ENCODE measurements at regions not wholly inside any gene's neighbourhood (a gene's known extent, or its start where the extent isn't known, plus 50 kb on each side); places are given as distances from the start of the nearest gene placed in this dataset.
"Not testable (repeated sequence)": the region's sequence is repeated elsewhere in the genome, so short reads cannot be mapped to it uniquely, and the experiment has no call there.

- Mint-ChIP-seq H3K27ac (ENCODE audit: unreplicated experiment) (no peak overlapping the region), H3K27me3 (ENCODE audit: unreplicated experiment) (no peaks in the 10 kb centered on the region), H3K9me3 (ENCODE audit: unreplicated experiment) (peaks cover 3% of the 10 kb centered on the region), H3K36me3 (ENCODE audit: unreplicated experiment) (peaks cover 5% of the 10 kb centered on the region), H3K4me3 (ENCODE audit: unreplicated experiment) (no peak overlapping the region), H3K4me1 (ENCODE audit: low read depth, unreplicated experiment) (no peaks in the 10 kb centered on the region)
- TF ChIP-seq CTCF (IDR thresholded peaks at IDR 0.05; ENCODE audit: partially characterized antibody, unreplicated experiment): no peak
- DNase-seq: no peak
Measured at GRCh38 chr1:224820341-224820740, 109.1 kb upstream of the DNAH14 start.

- not testable (repeated sequence) for H3K36me3 Mint-ChIP-seq (ENCODE audit: unreplicated experiment); H3K4me1 Mint-ChIP-seq (ENCODE audit: low read depth, unreplicated experiment); H3K27ac Mint-ChIP-seq (ENCODE audit: unreplicated experiment); DNase-seq; H3K4me3 Mint-ChIP-seq (ENCODE audit: unreplicated experiment); H3K27me3 Mint-ChIP-seq (ENCODE audit: unreplicated experiment); H3K9me3 Mint-ChIP-seq (ENCODE audit: unreplicated experiment)
Measured at GRCh38 chr1:224821751-224822150, 107.7 kb upstream of the DNAH14 start.

GRCh38 chr1:224825525-224826000 lies 103.9 kb upstream of the DNAH14 start:
- peaks cover 3% of the 10 kb centered on the region for H3K27me3 Mint-ChIP-seq (ENCODE audit: unreplicated experiment)
- no peak for DNase-seq
- no peaks in the 10 kb centered on the region for H3K9me3 Mint-ChIP-seq (ENCODE audit: unreplicated experiment)
- no peak for TF ChIP-seq CTCF (IDR thresholded peaks at IDR 0.05; ENCODE audit: partially characterized antibody, unreplicated experiment)
- H3K36me3 Mint-ChIP-seq (ENCODE audit: unreplicated experiment): peaks cover 5% of the 10 kb centered on the region
- H3K4me3 Mint-ChIP-seq (ENCODE audit: unreplicated experiment): no peak overlapping the region
- H3K4me1 Mint-ChIP-seq (ENCODE audit: low read depth, unreplicated experiment): no peaks in the 10 kb centered on the region
- no peak overlapping the region for H3K27ac Mint-ChIP-seq (ENCODE audit: unreplicated experiment)

- no peaks in the 10 kb centered on the region for H3K4me1 Mint-ChIP-seq (ENCODE audit: low read depth, unreplicated experiment)
- no peak overlapping the region for H3K4me3 Mint-ChIP-seq (ENCODE audit: unreplicated experiment)
- H3K27me3 Mint-ChIP-seq (ENCODE audit: unreplicated experiment): peaks cover 3% of the 10 kb centered on the region
- DNase-seq: no peak
- no peak for TF ChIP-seq CTCF (IDR thresholded peaks at IDR 0.05; ENCODE audit: partially characterized antibody, unreplicated experiment)
- H3K27ac Mint-ChIP-seq (ENCODE audit: unreplicated experiment): no peak overlapping the region
- no peaks in the 10 kb centered on the region for H3K9me3 Mint-ChIP-seq (ENCODE audit: unreplicated experiment)
- H3K36me3 Mint-ChIP-seq (ENCODE audit: unreplicated experiment): no peaks in the 10 kb centered on the region
Measured at GRCh38 chr1:224828691-224829090, 100.8 kb upstream of the DNAH14 start.

- no peak for TF ChIP-seq CTCF (IDR thresholded peaks at IDR 0.05; ENCODE audit: partially characterized antibody, unreplicated experiment)
- Mint-ChIP-seq H3K4me1 (ENCODE audit: low read depth, unreplicated experiment) (no peaks in the 10 kb centered on the region), H3K27ac (ENCODE audit: unreplicated experiment) (no peak overlapping the region), H3K9me3 (ENCODE audit: unreplicated experiment) (no peaks in the 10 kb centered on the region), H3K36me3 (ENCODE audit: unreplicated experiment) (no peaks in the 10 kb centered on the region), H3K4me3 (ENCODE audit: unreplicated experiment) (no peak overlapping the region), H3K27me3 (ENCODE audit: unreplicated experiment) (peaks cover 3% of the 10 kb centered on the region)
- no peak for DNase-seq
Measured at GRCh38 chr1:224831501-224831900, 98.0 kb upstream of the DNAH14 start.

GRCh38 chr1:224839648-224840300 lies 89.7 kb upstream of the DNAH14 start:
- not testable (repeated sequence) for DNase-seq; H3K27me3 Mint-ChIP-seq (ENCODE audit: unreplicated experiment); H3K27ac Mint-ChIP-seq (ENCODE audit: unreplicated experiment); H3K9me3 Mint-ChIP-seq (ENCODE audit: unreplicated experiment); H3K4me3 Mint-ChIP-seq (ENCODE audit: unreplicated experiment); H3K4me1 Mint-ChIP-seq (ENCODE audit: low read depth, unreplicated experiment)
- H3K36me3 Mint-ChIP-seq (ENCODE audit: unreplicated experiment): peaks cover 14% of the 10 kb centered on the region

- H3K4me1 Mint-ChIP-seq (ENCODE audit: low read depth, unreplicated experiment); H3K27ac Mint-ChIP-seq (ENCODE audit: unreplicated experiment); DNase-seq; H3K9me3 Mint-ChIP-seq (ENCODE audit: unreplicated experiment); H3K4me3 Mint-ChIP-seq (ENCODE audit: unreplicated experiment); H3K27me3 Mint-ChIP-seq (ENCODE audit: unreplicated experiment): not testable (repeated sequence)
- H3K36me3 Mint-ChIP-seq (ENCODE audit: unreplicated experiment): peaks cover 16% of the 10 kb centered on the region
Measured at GRCh38 chr1:224841803-224842202, 87.7 kb upstream of the DNAH14 start.

All from glutamatergic neuron (in vitro differentiated cells).